HCT116 (cell line): ENCODE measurements at regions not wholly inside any gene's neighbourhood (a gene's known extent, or its start where the extent isn't known, plus 50 kb on each side); places are given as distances from the start of the nearest gene placed in this dataset.

ENCODE experiments used
- ATAC-seq: fragments of 200-7000 bp; cut with Tn5 transposase; 2 replicates; pipeline ENCODE4 v1.9.1; 2020; ENCODE audit warnings: mild to moderate bottlenecking, moderate library complexity
- BruUV-seq: library from RNA; stranded (reverse); fragments of 400-500 nt; replicated peaks from 2 replicates; lab custom pipeline; 2021; lab: Mats Ljungman, UMichigan
- CTCF ChIA-PET: fragments of 300-600 bp; sonication (Branson Sonifier 250); formaldehyde crosslinking; loops from one replicate; lab custom pipeline; 2021; ENCODE audit warnings: antibody characterized with exemption; lab: Charles Lee
- POLR2A ChIA-PET: fragments of 300-600, 350-600 bp; sonication (Branson Sonifier 250); formaldehyde crosslinking; loops from one replicate; lab custom pipeline; 2021; ENCODE audit warnings: antibody characterized with exemption; lab: Charles Lee
- RAD21 ChIA-PET, 2 experiments: fragments of 300-600 bp; sonication (Branson Sonifier 250); formaldehyde crosslinking; loops; one replicate each; lab custom pipeline; 2023; ENCODE audit warnings: low total read pairs in 2 of 2; ENCODE audit not compliant: uncharacterized antibody in 2 of 2, unreplicated experiment in 2 of 2, low non-redundant PET in 1 of 2; lab: Charles Lee
- DNase-seq: peaks from one replicate; pipeline ENCODE4 v3.0.0-alpha.2; 2010; ENCODE audit warnings: low read depth, low spot score
- H2AFZ ChIP-seq: fragments of 200-600 bp; shearing (Covaris generic), sonication (generic); 2 replicates; pipeline ENCODE4 v1.6.1; 2017; ENCODE audit warnings: low read depth, mixed run types, mixed read lengths, antibody characterized with exemption, low read length; ENCODE audit not compliant: poor library complexity, severe bottlenecking
- H3K27ac ChIP-seq: 2 replicates; pipeline ENCODE4 v1.5.1; 2012; ENCODE audit warnings: low read depth, low read length
- H3K27me3 ChIP-seq: fragments of 200-600 bp; sonication (generic); 2 replicates; pipeline ENCODE4 v1.6.1; 2016; ENCODE audit warnings: mixed run types, low read length, mixed read lengths; ENCODE audit not compliant: insufficient read depth
- H3K36me3 ChIP-seq, 2 experiments: fragments of 200-500 bp in 1 of 2; fragments of 200-600 bp in 1 of 2; sonication (Bioruptor generic) in 1 of 2; sonication (generic) in 1 of 2; 2 replicates each; pipeline versions ENCODE4 v1.5.1 to v1.6.1; 2014 to 2016; ENCODE audit warnings: low read length in 2 of 2, inconsistent platforms in 1 of 2, mixed read lengths in 1 of 2, mixed run types in 1 of 2; ENCODE audit not compliant: insufficient read depth in 2 of 2, control insufficient read depth in 1 of 2
- H3K4me1 ChIP-seq, 2 experiments: fragments of 200-600 bp in 1 of 2; sonication (generic) in 1 of 2; 2 replicates each; pipeline versions ENCODE4 v1.5.1 to v1.6.1; 2012 to 2017; ENCODE audit warnings: low read length in 2 of 2, inconsistent platforms in 1 of 2, mild to moderate bottlenecking in 1 of 2, mixed read lengths in 1 of 2, mixed run types in 1 of 2, moderate library complexity in 1 of 2; ENCODE audit not compliant: insufficient read depth in 2 of 2, control insufficient read depth in 1 of 2
- H3K4me2 ChIP-seq: fragments of 200-600 bp; sonication (generic); 2 replicates; pipeline ENCODE4 v1.6.1; 2017; ENCODE audit warnings: mixed run types, low read length, mixed read lengths
- H3K4me3 ChIP-seq, 2 experiments: fragments of 200-600 bp in 1 of 2; sonication (generic) in 1 of 2; replicated peaks in 1 of 2; 2 replicates each; pipeline ENCODE4 v1.5.1; 2011 to 2016; ENCODE audit warnings: low read length in 2 of 2, control low read depth in 1 of 2, low read depth in 1 of 2, mild to moderate bottlenecking in 1 of 2, mixed read lengths in 1 of 2, mixed run types in 1 of 2
- H3K79me2 ChIP-seq: fragments of 200-600 bp; sonication (generic); 2 replicates; pipeline ENCODE4 v1.6.1; 2017; ENCODE audit warnings: mild to moderate bottlenecking, mixed run types, low read length, moderate library complexity, mixed read lengths; ENCODE audit not compliant: insufficient read depth
- H3K9ac ChIP-seq: fragments of 200-600 bp; sonication (generic); 2 replicates; pipeline ENCODE4 v1.6.1; 2016; ENCODE audit warnings: low read length, mixed read lengths
- H3K9me2 ChIP-seq: fragments of 200-600 bp; sonication (generic), shearing (Covaris generic); 2 replicates; pipeline ENCODE4 v1.6.1; 2017; ENCODE audit warnings: mixed run types, mild to moderate bottlenecking, moderate library complexity; ENCODE audit not compliant: insufficient read depth
- H3K9me3 ChIP-seq, 2 experiments: fragments of 200-500 bp in 1 of 2; fragments of 200-600 bp in 1 of 2; sonication (Bioruptor generic) in 1 of 2; sonication (generic) in 1 of 2; 2 replicates each; pipeline ENCODE4 v1.6.1; 2014 to 2017; ENCODE audit warnings: low read length in 2 of 2, mixed read lengths in 2 of 2, inconsistent platforms in 1 of 2, low read depth in 1 of 2, mild to moderate bottlenecking in 1 of 2, mixed run types in 1 of 2, moderate library complexity in 1 of 2; ENCODE audit not compliant: control insufficient read depth in 1 of 2, insufficient read depth in 1 of 2
- H4K20me1 ChIP-seq: fragments of 200-600 bp; sonication (generic), shearing (Covaris generic); 2 replicates; pipeline ENCODE4 v1.6.1; 2017; ENCODE audit warnings: mixed run types, mild to moderate bottlenecking, moderate library complexity; ENCODE audit not compliant: insufficient read depth
- EZH2 ChIP-seq: fragments of 200-600 bp; sonication (generic); IDR thresholded peaks from 2 replicates; pipeline ENCODE4 v1.6.1; 2017; ENCODE audit warnings: antibody characterized with exemption, mixed run types
- POLR2A ChIP-seq: IDR thresholded peaks from 2 replicates; pipeline ENCODE4 v1.7.0; 2011; ENCODE audit warnings: borderline replicate concordance; ENCODE audit not compliant: insufficient read depth, insufficient read length; ENCODE audit errors: extremely low read depth
- RAD21 ChIP-seq: IDR thresholded peaks from 2 replicates; pipeline ENCODE4 v1.6.1; 2012; ENCODE audit warnings: low read depth, mild to moderate bottlenecking
- ZNF274 ChIP-seq: fragments of 200-500 bp; sonication (Bioruptor generic); IDR thresholded peaks from 2 replicates; pipeline ENCODE4 v1.6.1; 2014; ENCODE audit warnings: mild to moderate bottlenecking, low read depth, low read length, inconsistent platforms
- intact Hi-C: fragments of 100-400 bp; cut with micrococcal nuclease; formaldehyde crosslinking; loops from 2 replicates; pipeline ENCODE4 v1.10.0; 2022
- TF ChIP-seq, protein P1 (sequence below): IDR thresholded peaks from 2 replicates; pipeline ENCODE4 v1.6.1; 2012; ENCODE audit warnings: low read depth
- TF ChIP-seq, protein P2 (sequence below): IDR thresholded peaks from 2 replicates; pipeline ENCODE4 v1.6.1; 2012

DNA sequence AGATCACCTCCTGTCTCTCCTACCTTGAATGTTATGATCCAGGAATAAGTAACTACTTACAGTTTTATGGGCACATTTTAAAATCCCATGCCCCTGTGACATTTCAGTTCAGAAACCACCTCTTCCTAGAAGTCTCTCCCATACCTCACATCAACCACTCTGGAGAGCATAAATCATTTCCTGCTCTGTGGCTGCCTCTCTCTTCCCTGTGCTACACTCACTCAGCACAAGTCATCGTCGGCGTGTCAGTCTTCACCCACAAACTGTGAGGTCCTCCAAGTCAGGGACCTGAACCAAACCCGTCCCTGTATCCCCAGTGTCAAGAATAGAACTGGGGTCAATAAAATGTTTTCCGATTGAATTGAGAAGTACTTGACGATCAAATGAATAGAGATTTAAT, 863.3 kb downstream of the BCL11B start:
- intact Hi-C loops = no loop called here
- POLR2A ChIA-PET = no interaction called here

More for the DNA sequence above, 863.3 kb downstream of the BCL11B start:
- TF ChIP-seq POLR2A (no peak), EZH2 (no peak), ZNF274 (no peak), RAD21 (no peak)
- TF ChIP-seq, protein P1, sequence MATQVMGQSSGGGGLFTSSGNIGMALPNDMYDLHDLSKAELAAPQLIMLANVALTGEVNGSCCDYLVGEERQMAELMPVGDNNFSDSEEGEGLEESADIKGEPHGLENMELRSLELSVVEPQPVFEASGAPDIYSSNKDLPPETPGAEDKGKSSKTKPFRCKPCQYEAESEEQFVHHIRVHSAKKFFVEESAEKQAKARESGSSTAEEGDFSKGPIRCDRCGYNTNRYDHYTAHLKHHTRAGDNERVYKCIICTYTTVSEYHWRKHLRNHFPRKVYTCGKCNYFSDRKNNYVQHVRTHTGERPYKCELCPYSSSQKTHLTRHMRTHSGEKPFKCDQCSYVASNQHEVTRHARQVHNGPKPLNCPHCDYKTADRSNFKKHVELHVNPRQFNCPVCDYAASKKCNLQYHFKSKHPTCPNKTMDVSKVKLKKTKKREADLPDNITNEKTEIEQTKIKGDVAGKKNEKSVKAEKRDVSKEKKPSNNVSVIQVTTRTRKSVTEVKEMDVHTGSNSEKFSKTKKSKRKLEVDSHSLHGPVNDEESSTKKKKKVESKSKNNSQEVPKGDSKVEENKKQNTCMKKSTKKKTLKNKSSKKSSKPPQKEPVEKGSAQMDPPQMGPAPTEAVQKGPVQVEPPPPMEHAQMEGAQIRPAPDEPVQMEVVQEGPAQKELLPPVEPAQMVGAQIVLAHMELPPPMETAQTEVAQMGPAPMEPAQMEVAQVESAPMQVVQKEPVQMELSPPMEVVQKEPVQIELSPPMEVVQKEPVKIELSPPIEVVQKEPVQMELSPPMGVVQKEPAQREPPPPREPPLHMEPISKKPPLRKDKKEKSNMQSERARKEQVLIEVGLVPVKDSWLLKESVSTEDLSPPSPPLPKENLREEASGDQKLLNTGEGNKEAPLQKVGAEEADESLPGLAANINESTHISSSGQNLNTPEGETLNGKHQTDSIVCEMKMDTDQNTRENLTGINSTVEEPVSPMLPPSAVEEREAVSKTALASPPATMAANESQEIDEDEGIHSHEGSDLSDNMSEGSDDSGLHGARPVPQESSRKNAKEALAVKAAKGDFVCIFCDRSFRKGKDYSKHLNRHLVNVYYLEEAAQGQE = no peak
- TF ChIP-seq, protein P2, sequence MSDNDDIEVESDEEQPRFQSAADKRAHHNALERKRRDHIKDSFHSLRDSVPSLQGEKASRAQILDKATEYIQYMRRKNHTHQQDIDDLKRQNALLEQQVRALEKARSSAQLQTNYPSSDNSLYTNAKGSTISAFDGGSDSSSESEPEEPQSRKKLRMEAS = no peak
- no peak overlapping the region for H3K4me2 ChIP-seq
- DNase-seq (no peak), ATAC-seq (no peak)
- H3K9me2 ChIP-seq = no peaks in the 10 kb centered on the region
- BruUV-seq = no TSS peak
- no peaks in the 10 kb centered on the region for H3K27me3 ChIP-seq
- no peaks in the 10 kb centered on the region for H3K79me2 ChIP-seq
- no peak overlapping the region for H2AFZ ChIP-seq
- H4K20me1 ChIP-seq = no peaks in the 10 kb centered on the region
- H3K9me3 ChIP-seq = peaks cover 0 to 4% of the 10 kb centered on the region in 2 experiments; a peak in 2 of 4 replicates
- H3K27ac ChIP-seq = no peak overlapping the region
- no peak overlapping the region for H3K9ac ChIP-seq
- ChIA-PET RAD21 (no interaction called here), CTCF (no interaction called here)
- no peaks in the 10 kb centered on the region for H3K4me1 ChIP-seq
- H3K4me3 ChIP-seq = no peak overlapping the region
- no peaks in the 10 kb centered on the region for H3K36me3 ChIP-seq
